NCI-H2196 (cell line): ENCODE measurements at regions not wholly inside any gene's neighbourhood (a gene's known extent, or its start where the extent isn't known, plus 50 kb on each side); places are given as distances from the start of the nearest gene placed in this dataset.

Experiments used
- DNase-seq: peaks from one replicate; lab custom pipeline; 2025; ENCODE audit not compliant: unreplicated experiment; lab: John Stamatoyannopoulos, UW

- no peak for DNase-seq
Measured at GRCh38 chr9:119420231-119420630, 51.0 kb upstream of the BRINP1 start.
